HFFc6 (cell line): ENCODE measurements at regions not wholly inside any gene's neighbourhood (a gene's known extent, or its start where the extent isn't known, plus 50 kb on each side); places are given as distances from the start of the nearest gene placed in this dataset.

Source experiments
- DNase-seq: peaks from one replicate; pipeline ENCODE4 v3.0.0-alpha.2; 2018
- H3K27ac Mint-ChIP-seq: 2 replicates; pipeline ENCODE4 v1.8.0; 2020; ENCODE audit warnings: mild to moderate bottlenecking, mixed read lengths
- H3K27me3 Mint-ChIP-seq: 2 replicates; pipeline ENCODE4 v1.8.0; 2021; ENCODE audit warnings: mild to moderate bottlenecking, moderate library complexity, mixed read lengths; ENCODE audit not compliant: insufficient read depth
- H3K36me3 Mint-ChIP-seq: 2 replicates; pipeline ENCODE4 v1.8.0; 2021; ENCODE audit warnings: low read depth, mixed read lengths
- H3K4me1 Mint-ChIP-seq: 2 replicates; pipeline ENCODE4 v1.8.0; 2020; ENCODE audit warnings: low read depth, mixed read lengths
- H3K4me3 Mint-ChIP-seq: 2 replicates; pipeline ENCODE4 v1.8.0; 2020; ENCODE audit warnings: mild to moderate bottlenecking, moderate library complexity, mixed read lengths
- H3K9me3 Mint-ChIP-seq: 2 replicates; pipeline ENCODE4 v1.8.0; 2020; ENCODE audit warnings: mild to moderate bottlenecking, mixed read lengths
- TF ChIP-seq, protein P1 (sequence below): fragments of 200-600 bp; sonication (generic); IDR thresholded peaks from 2 replicates; pipeline ENCODE4 v1.5.0; 2021; ENCODE audit warnings: antibody characterized with exemption, mild to moderate bottlenecking

- peaks cover 8% of the 10 kb centered on the region for H3K9me3 Mint-ChIP-seq
- no peak overlapping the region for H3K4me3 Mint-ChIP-seq
- no peaks in the 10 kb centered on the region for H3K4me1 Mint-ChIP-seq
- no peaks in the 10 kb centered on the region for H3K36me3 Mint-ChIP-seq
- H3K27ac Mint-ChIP-seq = no peak overlapping the region
- peaks cover 2% of the 10 kb centered on the region; the same call in 1 of the 2 replicates for H3K27me3 Mint-ChIP-seq
- TF ChIP-seq, protein P1, sequence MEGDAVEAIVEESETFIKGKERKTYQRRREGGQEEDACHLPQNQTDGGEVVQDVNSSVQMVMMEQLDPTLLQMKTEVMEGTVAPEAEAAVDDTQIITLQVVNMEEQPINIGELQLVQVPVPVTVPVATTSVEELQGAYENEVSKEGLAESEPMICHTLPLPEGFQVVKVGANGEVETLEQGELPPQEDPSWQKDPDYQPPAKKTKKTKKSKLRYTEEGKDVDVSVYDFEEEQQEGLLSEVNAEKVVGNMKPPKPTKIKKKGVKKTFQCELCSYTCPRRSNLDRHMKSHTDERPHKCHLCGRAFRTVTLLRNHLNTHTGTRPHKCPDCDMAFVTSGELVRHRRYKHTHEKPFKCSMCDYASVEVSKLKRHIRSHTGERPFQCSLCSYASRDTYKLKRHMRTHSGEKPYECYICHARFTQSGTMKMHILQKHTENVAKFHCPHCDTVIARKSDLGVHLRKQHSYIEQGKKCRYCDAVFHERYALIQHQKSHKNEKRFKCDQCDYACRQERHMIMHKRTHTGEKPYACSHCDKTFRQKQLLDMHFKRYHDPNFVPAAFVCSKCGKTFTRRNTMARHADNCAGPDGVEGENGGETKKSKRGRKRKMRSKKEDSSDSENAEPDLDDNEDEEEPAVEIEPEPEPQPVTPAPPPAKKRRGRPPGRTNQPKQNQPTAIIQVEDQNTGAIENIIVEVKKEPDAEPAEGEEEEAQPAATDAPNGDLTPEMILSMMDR = no peak
- DNase-seq = no peak
These were observed 528.9 kb upstream of the ARX start for GRCh38 chrX:25544641-25545040.

DNA sequence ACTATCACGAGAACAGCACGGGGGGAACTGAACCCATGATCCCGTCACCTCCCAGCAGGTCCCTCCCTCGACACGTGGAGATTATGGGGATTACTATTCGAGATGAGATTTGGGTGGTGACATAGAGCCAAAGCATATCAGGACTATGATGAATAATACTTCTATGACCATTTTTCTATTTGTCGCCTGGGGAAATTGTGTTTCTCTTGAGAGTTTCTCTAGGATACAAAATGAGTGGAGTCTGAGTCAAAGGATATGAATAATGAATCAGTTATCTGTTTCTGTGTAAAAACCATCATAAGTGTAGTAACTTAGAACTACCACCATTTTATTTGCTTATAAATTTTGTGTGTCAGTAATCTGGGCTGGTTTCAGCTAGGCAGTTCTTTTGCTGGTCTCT lies 533.0 kb upstream of the ARX start:
- no peak for DNase-seq
- TF ChIP-seq, protein P1 = no peak
- H3K27ac Mint-ChIP-seq = no peak overlapping the region
- no peaks in the 10 kb centered on the region for H3K36me3 Mint-ChIP-seq
- peaks cover 4% of the 10 kb centered on the region; the same call in 1 of the 2 replicates for H3K9me3 Mint-ChIP-seq
- no peaks in the 10 kb centered on the region for H3K4me1 Mint-ChIP-seq
- peaks cover 2% of the 10 kb centered on the region; the same call in 1 of the 2 replicates for H3K27me3 Mint-ChIP-seq
- H3K4me3 Mint-ChIP-seq = no peak overlapping the region

DNA sequence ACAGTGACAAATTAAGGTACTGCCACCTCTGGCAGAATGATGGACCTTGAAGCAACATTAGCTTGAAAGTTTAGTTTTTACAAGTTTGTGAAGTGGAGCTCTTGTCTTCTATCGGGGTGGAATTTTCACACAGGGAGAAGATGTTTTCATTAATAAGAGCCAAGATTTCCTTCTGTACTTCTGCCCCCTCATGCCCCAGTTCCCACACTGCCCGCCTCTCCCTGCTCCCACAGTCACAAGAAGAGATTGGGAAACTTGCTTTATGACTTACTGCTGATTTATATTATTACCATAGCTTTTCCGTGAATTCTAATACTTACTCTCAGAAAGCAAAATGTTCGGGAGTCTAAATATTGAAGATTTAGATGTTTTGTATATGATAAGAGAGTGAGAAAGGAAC lies 539.8 kb upstream of the ARX start:
- no peak for DNase-seq
- TF ChIP-seq, protein P1 = no peak
- no peaks in the 10 kb centered on the region for H3K4me1 Mint-ChIP-seq
- no peaks in the 10 kb centered on the region for H3K36me3 Mint-ChIP-seq
- no peak overlapping the region for H3K4me3 Mint-ChIP-seq
- H3K27ac Mint-ChIP-seq = no peak overlapping the region
- peaks cover 2% of the 10 kb centered on the region; the same call in 1 of the 2 replicates for H3K27me3 Mint-ChIP-seq
- peaks cover 10% of the 10 kb centered on the region for H3K9me3 Mint-ChIP-seq

DNA sequence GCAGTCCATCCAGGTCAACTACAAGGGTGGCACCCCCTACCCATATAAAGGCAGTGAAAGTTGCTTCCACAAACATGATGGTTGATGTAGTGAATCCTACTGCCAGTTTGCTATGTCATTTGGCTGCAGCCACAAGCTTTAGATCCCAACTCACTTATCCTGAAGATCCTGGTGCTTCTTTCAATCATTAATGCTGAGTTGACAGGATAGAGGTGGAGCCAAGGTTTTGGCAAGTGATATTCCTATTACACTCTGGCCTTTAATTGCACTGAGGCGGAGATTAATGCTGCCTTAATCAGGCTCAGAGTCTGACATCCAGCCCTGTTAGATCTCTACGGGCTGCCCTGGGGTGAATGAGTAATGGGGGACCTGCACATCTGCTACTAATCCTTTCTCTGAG lies 542.4 kb upstream of the ARX start:
- TF ChIP-seq, protein P1 = no peak
- no peak overlapping the region for H3K27ac Mint-ChIP-seq
- H3K36me3 Mint-ChIP-seq = no peaks in the 10 kb centered on the region
- H3K27me3 Mint-ChIP-seq = no peaks in the 10 kb centered on the region
- DNase-seq = no peak
- no peaks in the 10 kb centered on the region for H3K4me1 Mint-ChIP-seq
- peaks cover 17% of the 10 kb centered on the region for H3K9me3 Mint-ChIP-seq
- no peak overlapping the region for H3K4me3 Mint-ChIP-seq

DNA sequence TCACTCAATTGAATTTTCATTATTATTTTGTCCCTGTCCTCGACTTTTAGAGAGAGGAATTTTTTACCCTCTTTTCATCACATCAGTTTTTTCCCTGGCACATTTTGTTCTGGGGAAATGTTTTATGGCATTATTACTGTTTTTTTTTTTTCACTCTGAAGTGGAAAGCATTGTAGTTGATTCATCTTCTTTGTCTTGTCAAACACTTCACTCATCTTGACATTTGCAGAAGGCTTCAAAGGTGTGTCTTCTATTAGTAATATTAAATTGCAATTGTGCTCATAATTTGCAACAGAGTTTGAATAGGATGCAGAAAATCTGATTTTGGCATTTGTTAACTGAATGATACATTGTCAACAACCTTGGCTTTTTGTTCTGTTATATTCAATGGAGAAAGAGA lies 545.4 kb upstream of the ARX start:
- DNase-seq = no peak
- TF ChIP-seq, protein P1 = no peak
- Mint-ChIP-seq H3K27me3 (no peaks in the 10 kb centered on the region), H3K4me1 (no peaks in the 10 kb centered on the region), H3K4me3 (no peak overlapping the region), H3K9me3 (peaks cover 17% of the 10 kb centered on the region), H3K27ac (no peak overlapping the region), H3K36me3 (no peaks in the 10 kb centered on the region)

DNA sequence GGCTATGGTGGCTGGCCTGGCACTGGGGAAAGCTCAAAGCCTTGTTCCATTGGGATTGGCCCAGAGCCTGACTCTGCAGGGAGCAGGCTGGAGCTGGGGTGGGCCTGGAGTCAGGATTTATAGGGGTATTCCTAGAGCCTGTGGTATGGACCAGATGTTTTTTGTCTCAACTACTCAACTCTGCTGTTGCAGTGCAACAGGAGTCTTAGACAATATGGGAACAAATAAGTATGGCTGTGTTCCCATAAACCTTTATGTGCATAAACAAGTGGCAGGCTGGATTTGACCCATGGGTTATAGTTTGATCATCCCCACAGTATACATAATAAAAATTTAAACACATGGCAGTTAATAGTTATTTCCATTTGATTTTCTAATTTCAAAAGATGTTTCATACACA lies 557.9 kb upstream of the ARX start:
- H3K27ac Mint-ChIP-seq = no peak overlapping the region
- TF ChIP-seq, protein P1 = no peak
- H3K27me3 Mint-ChIP-seq = no peaks in the 10 kb centered on the region
- H3K9me3 Mint-ChIP-seq = peaks cover 13% of the 10 kb centered on the region
- H3K36me3 Mint-ChIP-seq = no peaks in the 10 kb centered on the region; the same call in 1 of the 2 replicates
- no peak overlapping the region for H3K4me3 Mint-ChIP-seq
- DNase-seq = no peak
- no peaks in the 10 kb centered on the region for H3K4me1 Mint-ChIP-seq
